ENCODE measurements at regions not wholly inside any gene's neighbourhood (a gene's known extent, or its start where the extent isn't known, plus 50 kb on each side); places are given as distances from the start of the nearest gene placed in this dataset.
"Not testable (repeated sequence)": the region's sequence is repeated elsewhere in the genome, so short reads cannot be mapped to it uniquely, and the experiment has no call there.

DNA sequence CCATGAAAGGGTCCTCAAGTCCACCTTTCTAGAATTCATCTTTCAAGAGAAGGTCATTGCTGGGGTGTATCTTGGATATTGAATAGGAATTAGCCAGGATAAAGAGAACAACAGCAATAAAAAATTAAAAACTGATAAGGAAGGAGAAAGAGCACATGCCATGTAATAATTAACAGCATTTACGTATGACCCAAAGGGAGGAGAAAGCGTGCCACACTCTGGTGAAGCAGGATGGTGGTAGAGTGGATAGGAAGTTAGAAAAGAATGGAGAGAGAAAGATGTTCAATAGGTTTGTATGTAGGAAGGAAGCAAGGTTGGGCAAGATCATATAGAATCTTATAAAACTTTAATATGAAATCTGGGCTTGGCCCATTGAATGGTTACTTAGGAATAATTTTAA, 751.5 kb downstream of the MAT2B start:
- ATAC-seq, result no peak
- no peak for DNase-seq (ENCODE audit: low spot score)
- intact Hi-C loops (cut with DNase I), result no loop called here

DNA sequence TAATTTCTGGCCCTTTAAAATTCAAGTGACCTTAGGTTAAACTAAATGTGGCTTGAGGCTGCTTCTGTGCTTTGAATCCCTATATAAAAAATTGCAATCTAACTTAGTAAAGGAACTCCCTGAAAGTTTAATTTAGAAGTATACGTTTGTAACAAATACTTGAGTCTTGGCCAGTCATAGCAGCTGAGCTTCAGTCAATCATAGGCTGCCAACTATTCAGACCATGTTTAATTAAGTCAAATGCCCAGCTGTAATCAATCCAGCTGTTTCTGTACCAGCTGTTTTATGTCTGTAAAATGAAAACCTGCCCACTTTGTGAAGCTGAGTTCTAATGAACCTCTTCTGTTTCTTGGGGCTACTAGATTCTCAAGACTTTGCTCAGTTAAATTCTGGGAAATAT, 760.1 kb downstream of the MAT2B start:
- DNase-seq (ENCODE audit: low spot score) (no peak), ATAC-seq (no peak)
- intact Hi-C loops (cut with DNase I), result no loop called here

DNA sequence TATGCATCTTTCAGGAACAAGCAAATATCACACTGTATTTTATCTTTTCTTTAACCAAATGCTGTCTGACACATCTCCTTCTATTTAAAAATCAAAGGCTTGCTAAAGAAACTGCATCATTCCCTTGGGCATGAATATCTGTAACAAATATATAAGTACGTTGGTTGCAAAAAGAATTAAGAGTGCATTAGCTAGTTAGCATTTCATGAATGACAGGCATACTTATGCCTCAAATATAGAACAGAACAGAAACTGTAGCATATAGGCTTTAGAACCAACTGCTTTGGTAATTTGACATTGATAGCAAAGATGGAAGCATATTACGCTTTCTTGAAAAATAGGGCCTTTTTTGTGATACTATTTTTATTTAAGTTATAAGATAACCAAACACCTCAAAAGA, 761.2 kb downstream of the MAT2B start:
- DNase-seq (ENCODE audit: low spot score) (no peak), ATAC-seq (no peak)
- intact Hi-C loops (cut with DNase I), result no loop called here

DNA sequence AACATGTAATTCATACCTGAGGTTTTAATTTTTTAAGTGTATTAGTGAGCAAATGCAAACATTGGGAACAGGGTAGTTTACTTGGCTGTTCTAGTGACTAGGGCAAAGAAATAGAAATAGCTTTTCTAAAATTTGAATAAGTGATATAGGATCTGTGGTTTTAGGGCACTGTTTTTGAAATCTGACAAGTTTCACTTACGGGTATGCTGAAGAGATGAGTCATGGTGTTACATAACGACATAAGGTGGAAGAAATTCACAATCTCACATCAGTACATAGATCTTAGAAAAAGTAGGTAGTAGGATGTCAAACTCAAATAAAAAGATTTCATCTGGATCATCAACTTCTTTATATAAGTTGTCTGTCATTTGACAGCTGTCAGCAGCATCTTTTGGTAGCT, 772.3 kb downstream of the MAT2B start:
- intact Hi-C loops (cut with DNase I), result no loop called here
- DNase-seq (ENCODE audit: low spot score), result no peak
- ATAC-seq, result no peak

DNA sequence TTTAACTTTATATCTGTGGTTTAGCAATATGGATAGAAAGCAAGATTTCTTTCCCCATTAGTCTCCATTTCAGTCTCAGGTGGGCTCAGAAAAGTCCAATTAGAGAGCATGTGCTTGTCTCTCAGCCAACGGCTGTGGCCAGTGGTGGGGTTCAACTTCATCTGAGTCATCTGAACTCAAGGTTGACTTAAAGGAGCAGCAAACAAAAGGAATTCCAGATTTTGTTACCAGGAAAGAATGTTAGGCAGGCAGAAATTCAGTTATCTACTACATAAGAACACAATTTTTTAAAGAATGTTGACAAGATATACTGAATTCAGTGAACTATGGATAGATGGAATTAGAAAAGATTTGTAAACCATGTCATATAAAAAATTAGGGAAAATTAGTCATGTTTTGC, 784.1 kb downstream of the MAT2B start:
- ATAC-seq (no peak), DNase-seq (ENCODE audit: low spot score) (no peak)
- intact Hi-C loops (cut with DNase I), result no loop called here

GRCh38 chr5:164296603-164297080, 791.2 kb downstream of the MAT2B start:
- DNase-seq (ENCODE audit: low spot score), result no peak
- intact Hi-C loops (cut with DNase I), result no loop called here

DNA sequence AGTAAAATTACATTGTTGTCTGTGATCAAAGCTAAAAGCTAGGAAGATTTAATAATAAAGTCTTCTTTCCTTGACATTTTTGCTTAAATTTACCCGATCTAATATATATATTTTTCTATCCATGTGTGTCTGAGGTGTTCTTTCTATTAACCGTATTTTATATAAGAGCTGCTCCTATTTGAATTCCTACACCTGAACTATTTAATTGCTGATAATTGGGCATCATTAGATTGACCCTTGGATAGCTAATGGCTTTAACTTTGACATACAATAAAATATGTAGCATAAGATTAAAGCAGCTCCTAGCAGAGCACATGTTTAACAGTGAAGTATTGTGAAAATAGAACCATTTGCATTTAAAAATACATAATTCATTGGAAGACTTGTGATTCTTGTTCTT, 792.7 kb downstream of the MAT2B start:
- no peak for DNase-seq (ENCODE audit: low spot score)
- intact Hi-C loops (cut with DNase I), result no loop called here
- ATAC-seq, result no peak

More at GRCh38 chr5:164296603-164297080, 791.2 kb downstream of the MAT2B start:
- no peak for ATAC-seq

GRCh38 chr5:164300295-164300694, 794.9 kb downstream of the MAT2B start:
- intact Hi-C loops (cut with DNase I), result no loop called here
- ATAC-seq, result no peak

GRCh38 chr5:164301136-164301535, 795.7 kb downstream of the MAT2B start:
- intact Hi-C loops (cut with DNase I), result no loop called here
- ATAC-seq (no peak), DNase-seq (ENCODE audit: low spot score) (no peak)

More at GRCh38 chr5:164300295-164300694, 794.9 kb downstream of the MAT2B start:
- DNase-seq (ENCODE audit: low spot score), result no peak

GRCh38 chr5:164301708-164302107, 796.3 kb downstream of the MAT2B start:
- ATAC-seq, result no peak
- DNase-seq (ENCODE audit: low spot score), result no peak
- intact Hi-C loops (cut with DNase I), result no loop called here

- DNase-seq (ENCODE audit: low spot score) (no peak), ATAC-seq (no peak)
- intact Hi-C loops (cut with DNase I), result no loop called here
Observed at GRCh38 chr5:164302533-164303235, 797.3 kb downstream of the MAT2B start.

- no peak for DNase-seq (ENCODE audit: low spot score)
- no peak for ATAC-seq
- intact Hi-C loops (cut with DNase I), result no loop called here
Observed at GRCh38 chr5:164303646-164304215, 798.3 kb downstream of the MAT2B start.

GRCh38 chr5:164306662-164307061, 801.2 kb downstream of the MAT2B start:
- intact Hi-C loops (cut with DNase I), result no loop called here
- ATAC-seq, result no peak

GRCh38 chr5:164312801-164313200, 807.4 kb downstream of the MAT2B start:
- ATAC-seq (no peak), DNase-seq (ENCODE audit: low spot score) (no peak)
- intact Hi-C loops (cut with DNase I), result no loop called here

More at GRCh38 chr5:164306662-164307061, 801.2 kb downstream of the MAT2B start:
- DNase-seq (ENCODE audit: low spot score), result no peak

- no peak for ATAC-seq
- no peak for DNase-seq (ENCODE audit: low spot score)
- intact Hi-C loops (cut with DNase I), result no loop called here
Observed at GRCh38 chr5:164317676-164318075, 812.3 kb downstream of the MAT2B start.

- intact Hi-C loops (cut with DNase I), result no loop called here
- DNase-seq (ENCODE audit: low spot score), result no peak
- no peak for ATAC-seq
Observed at GRCh38 chr5:164319161-164319560, 813.7 kb downstream of the MAT2B start.

GRCh38 chr5:164324239-164324638, 818.8 kb downstream of the MAT2B start:
- ATAC-seq, result no peak
- intact Hi-C loops (cut with DNase I), result no loop called here
- no peak for DNase-seq (ENCODE audit: low spot score)

DNA sequence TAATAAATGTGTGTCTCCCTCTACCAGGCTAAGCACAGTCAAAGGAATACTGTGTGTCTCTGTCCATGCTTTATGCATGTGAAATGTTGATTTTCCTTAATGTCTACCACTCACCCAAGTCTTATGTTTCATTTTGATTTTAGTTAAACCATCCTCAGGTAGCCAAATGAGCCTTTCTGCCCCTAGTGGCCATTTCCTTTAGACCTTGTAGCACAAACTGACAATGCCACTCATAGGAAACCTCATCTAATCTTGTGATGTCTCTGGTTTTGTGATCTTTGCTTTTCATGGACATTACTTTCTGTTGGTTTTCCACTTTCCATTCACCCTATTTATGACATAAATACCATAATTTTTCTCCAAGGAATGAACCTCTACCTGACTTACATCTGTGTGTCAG, 820.8 kb downstream of the MAT2B start:
- intact Hi-C loops (cut with DNase I), result no loop called here
- DNase-seq (ENCODE audit: low spot score) (no peak), ATAC-seq (no peak)

DNA sequence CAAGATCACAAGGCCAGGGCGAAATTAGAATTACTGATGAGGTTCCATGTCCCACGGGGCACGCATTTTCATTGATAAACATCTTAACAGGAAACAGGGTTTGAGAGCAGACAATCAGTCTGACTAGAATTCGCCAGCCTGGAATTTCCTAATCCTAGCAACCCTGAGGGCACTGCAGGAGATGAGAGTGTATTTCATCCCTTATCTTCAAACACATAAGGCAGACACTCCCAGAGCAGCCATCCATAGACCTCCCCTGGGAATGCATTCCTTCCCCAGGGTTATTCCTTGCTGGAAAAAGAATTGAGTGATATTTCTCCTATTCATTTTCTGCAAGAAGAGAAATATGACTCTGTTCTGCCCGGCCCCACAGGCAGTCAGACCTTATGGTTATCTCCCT, 821.7 kb downstream of the MAT2B start:
- DNase-seq (ENCODE audit: low spot score); ATAC-seq; intact Hi-C loops (cut with DNase I): not testable (repeated sequence)

- no peak for ATAC-seq
- intact Hi-C loops (cut with DNase I), result no loop called here
- DNase-seq (ENCODE audit: low spot score), result no peak
Observed at GRCh38 chr5:164332349-164333196, 827.2 kb downstream of the MAT2B start.

Measured in sciatic nerve (tissue), 2 donors.